Caco-2 (cell line): ENCODE measurements at regions not wholly inside any gene's neighbourhood (a gene's known extent, or its start where the extent isn't known, plus 50 kb on each side); places are given as distances from the start of the nearest gene placed in this dataset.

Source experiments
- BruUV-seq: library from RNA; stranded (reverse); fragments of 400-500 nt; replicated peaks from 2 replicates; lab custom pipeline; 2021; lab: Mats Ljungman, UMichigan
- CTCF ChIA-PET: fragments of 300-600 bp; sonication (Branson Sonifier 250); formaldehyde crosslinking; loops from one replicate; lab custom pipeline; 2022; ENCODE audit warnings: antibody characterized with exemption; lab: Charles Lee
- POLR2A ChIA-PET: fragments of 300-600 bp; sonication (Branson Sonifier 250); formaldehyde crosslinking; loops from one replicate; lab custom pipeline; 2022; ENCODE audit warnings: antibody characterized with exemption; lab: Charles Lee
- DNase-seq, 2 experiments: peaks; one replicate each; pipeline versions ENCODE4 v3.0.0 to v3.0.0-alpha.2; 2020 to 2022
- H3K27me3 ChIP-seq: replicated peaks from 2 replicates; pipeline ENCODE4 v1.6.0; 2011; ENCODE audit warnings: low read length; ENCODE audit not compliant: control insufficient read depth, insufficient read depth
- H3K36me3 ChIP-seq: 2 replicates; pipeline ENCODE4 v1.5.1; 2011; ENCODE audit warnings: low read length; ENCODE audit not compliant: control insufficient read depth, insufficient read depth
- H3K4me1 ChIP-seq: fragments of 250-450 bp; sonication (Bioruptor Pico); 2 replicates; pipeline ENCODE4 v1.5.1; 2020; ENCODE audit warnings: mild to moderate bottlenecking
- H3K4me3 ChIP-seq: 2 replicates; pipeline ENCODE4 v1.5.1; 2011; ENCODE audit warnings: low read depth, mild to moderate bottlenecking, control low read depth, low read length
- H3K9me3 ChIP-seq: fragments of 250-450 bp; sonication (Bioruptor Pico); 2 replicates; pipeline ENCODE4 v1.5.1; 2020; ENCODE audit warnings: mild to moderate bottlenecking, moderate library complexity
- H3K27ac Mint-ChIP-seq: one replicate; pipeline ENCODE4 v1.8.0; 2022; ENCODE audit warnings: mixed read lengths; ENCODE audit not compliant: unreplicated experiment
- H3K27me3 Mint-ChIP-seq: one replicate; pipeline ENCODE4 v1.8.0; 2022; ENCODE audit warnings: mixed read lengths; ENCODE audit not compliant: insufficient read depth, unreplicated experiment
- H3K36me3 Mint-ChIP-seq: one replicate; pipeline ENCODE4 v1.8.0; 2022; ENCODE audit warnings: mild to moderate bottlenecking, mixed read lengths; ENCODE audit not compliant: insufficient read depth, unreplicated experiment
- H3K4me1 Mint-ChIP-seq: one replicate; pipeline ENCODE4 v1.8.0; 2022; ENCODE audit warnings: low read depth, mixed read lengths; ENCODE audit not compliant: unreplicated experiment
- H3K4me3 Mint-ChIP-seq: one replicate; pipeline ENCODE4 v1.8.0; 2022; ENCODE audit warnings: mild to moderate bottlenecking, moderate library complexity, mixed read lengths; ENCODE audit not compliant: unreplicated experiment
- H3K9me3 Mint-ChIP-seq: one replicate; pipeline ENCODE4 v1.8.0; 2022; ENCODE audit warnings: mixed read lengths; ENCODE audit not compliant: unreplicated experiment
- CTCF ChIP-seq, 2 experiments: fragments of 200-600 bp in 1 of 2; IDR thresholded peaks; 1 replicate in 1 of 2; 2 replicates in 1 of 2; pipeline versions ENCODE4 v1.5.1 to v1.8.0; 2011 to 2022; ENCODE audit warnings: antibody characterized with exemption in 1 of 2, control low read depth in 1 of 2, inconsistent platforms in 1 of 2, low read depth in 1 of 2, low read length in 1 of 2, mild to moderate bottlenecking in 1 of 2, moderate library complexity in 1 of 2; ENCODE audit not compliant: insufficient read depth in 1 of 2, severe bottlenecking in 1 of 2, unreplicated experiment in 1 of 2
- intact Hi-C: fragments of 100-400 bp; cut with micrococcal nuclease; formaldehyde crosslinking; loops from one replicate; pipeline ENCODE4 v1.10.0; 2022; ENCODE audit not compliant: unreplicated experiment

- Mint-ChIP-seq H3K9me3 (peaks cover 16% of the 10 kb centered on the region), H3K27me3 (no peaks in the 10 kb centered on the region), H3K27ac (no peak overlapping the region), H3K4me1 (peaks cover 8% of the 10 kb centered on the region), H3K4me3 (no peak overlapping the region), H3K36me3 (no peaks in the 10 kb centered on the region)
- POLR2A ChIA-PET = no interaction called here
- H3K4me3 ChIP-seq = no peak overlapping the region
- DNase-seq = no peak
- no peaks in the 10 kb centered on the region for H3K36me3 ChIP-seq
- no peaks in the 10 kb centered on the region for H3K27me3 ChIP-seq
- BruUV-seq = no TSS peak
- H3K9me3 ChIP-seq = peaks cover 13% of the 10 kb centered on the region
- H3K4me1 ChIP-seq = no peaks in the 10 kb centered on the region
- intact Hi-C loops = no loop called here
- no peak for TF ChIP-seq CTCF (IDR thresholded peaks at IDR 0.05; ENCODE audit: insufficient read depth in 1 of 2, low read depth in 1 of 2, low read length in 1 of 2, severe bottlenecking in 1 of 2, unreplicated experiment in 1 of 2)
- CTCF ChIA-PET = no interaction called here
Observed at GRCh38 chr2:111626037-111626864, 257.7 kb downstream of the ANAPC1 start.

GRCh38 chr2:111626865-111627163 lies 257.2 kb downstream of the ANAPC1 start:
- Histone ChIP-seq H3K36me3 (no peaks in the 10 kb centered on the region), H3K9me3 (peaks cover 13% of the 10 kb centered on the region), H3K4me3 (no peak overlapping the region), H3K27me3 (no peaks in the 10 kb centered on the region), H3K4me1 (no peaks in the 10 kb centered on the region)
- Mint-ChIP-seq H3K9me3 (peaks cover 16% of the 10 kb centered on the region), H3K4me3 (no peak overlapping the region), H3K27ac (no peak overlapping the region), H3K4me1 (peaks cover 8% of the 10 kb centered on the region), H3K36me3 (no peaks in the 10 kb centered on the region), H3K27me3 (no peaks in the 10 kb centered on the region)
- ChIA-PET POLR2A (no interaction called here), CTCF (no interaction called here)
- BruUV-seq = no TSS peak
- intact Hi-C loops = no loop called here
- no peak for DNase-seq
- TF ChIP-seq CTCF (IDR thresholded peaks at IDR 0.05; ENCODE audit: insufficient read depth in 1 of 2, low read depth in 1 of 2, low read length in 1 of 2, severe bottlenecking in 1 of 2, unreplicated experiment in 1 of 2) = no peak

- H3K27me3 ChIP-seq = no peaks in the 10 kb centered on the region
- Mint-ChIP-seq H3K36me3 (no peaks in the 10 kb centered on the region), H3K4me3 (no peak overlapping the region), H3K9me3 (peaks cover 16% of the 10 kb centered on the region), H3K27me3 (no peaks in the 10 kb centered on the region), H3K4me1 (peaks cover 8% of the 10 kb centered on the region), H3K27ac (no peak overlapping the region)
- no TSS peak for BruUV-seq
- no peak overlapping the region for H3K4me3 ChIP-seq
- TF ChIP-seq CTCF (IDR thresholded peaks at IDR 0.05; ENCODE audit: insufficient read depth in 1 of 2, low read depth in 1 of 2, low read length in 1 of 2, severe bottlenecking in 1 of 2, unreplicated experiment in 1 of 2) = no peak
- intact Hi-C loops = no loop called here
- peaks cover 13% of the 10 kb centered on the region for H3K9me3 ChIP-seq
- DNase-seq = no peak
- POLR2A ChIA-PET = no interaction called here
- no peaks in the 10 kb centered on the region for H3K4me1 ChIP-seq
- CTCF ChIA-PET = no interaction called here
- H3K36me3 ChIP-seq = no peaks in the 10 kb centered on the region
Observed at GRCh38 chr2:111627256-111627655, 256.7 kb downstream of the ANAPC1 start.
